ENCODE measurements at regions not wholly inside any gene's neighbourhood (a gene's known extent, or its start where the extent isn't known, plus 50 kb on each side); places are given as distances from the start of the nearest gene placed in this dataset.

GRCh38 chr1:101323535-101323934 is 86.7 kb downstream of the S1PR1 start:
- Histone ChIP-seq H3K79me1 (ENCODE audit: low read depth, low read length) (no peaks in the 10 kb centered on the region), H3K79me2 (ENCODE audit: control insufficient read depth in 1 of 2, insufficient read depth in 2 of 2, low read length in 2 of 2) (no peaks in the 10 kb centered on the region), H3K9ac (replicated peaks in 1 of 4; ENCODE audit: extremely low read depth in 1 of 4, low read depth in 3 of 4, low read length in 3 of 4) (no peak overlapping the region), H3K4ac (replicated peaks; ENCODE audit: insufficient read length, low read depth, low read length) (no peak overlapping the region), H3K27ac (ENCODE audit: low read depth, low read length) (no peak overlapping the region), H4K20me1 (replicated peaks in 1 of 2; ENCODE audit: control insufficient read depth in 1 of 2, insufficient read depth in 2 of 2, low read length in 2 of 2) (no peaks in the 10 kb centered on the region), H2BK120ac (replicated peaks; ENCODE audit: low read depth, low read length) (no peak overlapping the region), H2BK20ac (ENCODE audit: low read length) (no peak overlapping the region), H3K14ac (ENCODE audit: insufficient read length) (no peak overlapping the region), H3K4me1 (replicated peaks in 1 of 4; ENCODE audit: control insufficient read depth in 3 of 4, insufficient read depth in 4 of 4, low read length in 3 of 4) (no peaks in the 10 kb centered on the region), H2BK5ac (ENCODE audit: low read depth, low read length) (no peak overlapping the region), H3K23me2 (ENCODE audit: low read depth, low read length) (no peaks in the 10 kb centered on the region), H4K5ac (ENCODE audit: insufficient read length, low read depth, low read length) (no peak overlapping the region), H2AFZ (ENCODE audit: low read length) (no peak overlapping the region), H4K8ac (ENCODE audit: extremely low read depth, insufficient read depth, low read length) (no peak overlapping the region), H3K9me3 (ENCODE audit: insufficient read depth in 2 of 2, low read depth in 1 of 2, low read length in 1 of 2) (no peaks in the 10 kb centered on the region), H2BK12ac (ENCODE audit: low read depth, low read length) (no peak overlapping the region), H2AK5ac (ENCODE audit: low read depth, low read length) (no peak overlapping the region), H3K23ac (ENCODE audit: insufficient read length) (no peak overlapping the region), H3K18ac (ENCODE audit: extremely low read depth, low read length) (no peak overlapping the region), H3K4me2 (ENCODE audit: insufficient read depth in 1 of 2, low read depth in 2 of 2, low read length in 2 of 2) (no peak overlapping the region), H3K36me3 (ENCODE audit: control insufficient read depth in 2 of 4, insufficient read depth in 4 of 4, low read length in 3 of 4) (no peaks in the 10 kb centered on the region), H4K91ac (replicated peaks; ENCODE audit: insufficient read length, low read length) (no peak overlapping the region), H3K56ac (replicated peaks; ENCODE audit: insufficient read length, low read depth, low read length) (no peak overlapping the region), H2BK15ac (ENCODE audit: low read length) (no peak overlapping the region), H3K27me3 (replicated peaks in 1 of 4; ENCODE audit: control insufficient read depth in 3 of 4, extremely low read depth in 1 of 4, insufficient read depth in 3 of 4, low read length in 3 of 4) (no peaks in the 10 kb centered on the region), H3K4me3 (ENCODE audit: extremely low read depth in 1 of 4, insufficient read depth in 2 of 4, low read depth in 3 of 4, low read length in 4 of 4) (no peak overlapping the region)
- FAIRE-seq, result no peak
- WGBS, 2 experiments (ENCODE audit: extremely low coverage in 1 of 2, insufficient coverage in 1 of 2, insufficient read length in 1 of 2, insufficient replicate concordance in 2 of 2, low coverage in 1 of 2, low lambda C conversion rate in 2 of 2, missing lambda C conversion rate in 1 of 2), result 88% methylated on average over 1 of the region's 1 CpG; no CpG with 5 or more reads in 1 of the 2 experiments
- no peak for DNase-seq (ENCODE audit: low read depth in 1 of 2, low spot score in 2 of 2)
- POLR2A ChIA-PET (ENCODE audit: partially characterized antibody), result no interaction called here
- CTCF ChIA-PET (ENCODE audit: partially characterized antibody), result interaction anchor here (0.6 to 1.3 kb wide), 3 partner anchors 13 to 150 kb away, joined by 3 read pairs; no protein-coding TSS in a partner anchor
- TF ChIP-seq USF2 (IDR thresholded peaks at IDR 0.05; ENCODE audit: low read length) (no peak), FOSL1 (IDR thresholded peaks at IDR 0.05; ENCODE audit: insufficient read depth, low read depth, low read length) (no peak), TAF1 (IDR thresholded peaks at IDR 0.05; ENCODE audit: low read depth, low read length) (no peak), HDAC2 (IDR thresholded peaks at IDR 0.05; ENCODE audit: borderline replicate concordance in 1 of 2, low read depth in 2 of 2, low read length in 2 of 2) (no peak), TBP (IDR thresholded peaks at IDR 0.05; ENCODE audit: low read depth, low read length) (no peak), POLR2AphosphoS5 (IDR thresholded peaks at IDR 0.05; ENCODE audit: low read depth, low read length) (no peak), EP300 (IDR thresholded peaks at IDR 0.05; ENCODE audit: borderline replicate concordance in 1 of 2, low read depth in 2 of 2, low read length in 2 of 2) (no peak), SP4 (IDR thresholded peaks at IDR 0.05; ENCODE audit: low read length) (no peak), SIRT6 (IDR thresholded peaks at IDR 0.05; ENCODE audit: low read length) (no peak), CBX8 (IDR thresholded peaks at IDR 0.05; ENCODE audit: borderline replicate concordance, low read depth, low read length) (no peak), KDM1A (IDR thresholded peaks at IDR 0.05; ENCODE audit: borderline replicate concordance, low read length) (no peak), GABPA (IDR thresholded peaks at IDR 0.05; ENCODE audit: borderline replicate concordance, insufficient read depth, low read length) (no peak), JUN (IDR thresholded peaks at IDR 0.05; ENCODE audit: low read depth, low read length) (no peak), PHF8 (conservative IDR thresholded peaks at IDR 0.05; ENCODE audit: low read depth, low read length) (no peak), POLR2A (IDR thresholded peaks at IDR 0.05; ENCODE audit: control extremely low read depth in 1 of 2, low read depth in 2 of 2, low read length in 2 of 2) (no peak)
